LNCAP (cell line): ENCODE measurements at regions not wholly inside any gene's neighbourhood (a gene's known extent, or its start where the extent isn't known, plus 50 kb on each side); places are given as distances from the start of the nearest gene placed in this dataset.

ENCODE experiments used
- TF ChIP-seq, protein P1 (sequence below): fragments of 450-650 bp; IDR thresholded peaks from 2 replicates; pipeline ENCODE4 v1.5.1; 2017; ENCODE audit warnings: mild to moderate bottlenecking

DNA sequence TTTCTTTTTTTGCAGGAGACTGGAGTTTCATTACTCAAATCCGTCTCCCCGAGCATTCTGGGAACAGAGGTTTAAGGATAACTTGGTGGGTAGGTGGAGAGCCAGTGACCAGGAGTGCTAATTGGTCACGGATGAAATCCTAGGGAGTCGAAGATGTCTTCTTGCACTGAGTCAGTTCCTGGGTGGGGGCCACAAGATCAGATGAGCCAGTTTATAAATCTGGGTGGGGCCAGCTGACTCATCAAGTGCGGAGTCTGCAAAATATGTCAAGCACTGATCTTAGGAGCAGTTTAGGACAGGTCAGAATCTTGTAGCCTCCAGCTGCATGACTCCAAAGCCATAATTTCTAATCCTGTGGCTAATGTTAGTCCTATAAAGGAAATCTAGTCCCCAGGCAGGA lies 741.3 kb downstream of the PCDH7 start:
- TF ChIP-seq, protein P1, sequence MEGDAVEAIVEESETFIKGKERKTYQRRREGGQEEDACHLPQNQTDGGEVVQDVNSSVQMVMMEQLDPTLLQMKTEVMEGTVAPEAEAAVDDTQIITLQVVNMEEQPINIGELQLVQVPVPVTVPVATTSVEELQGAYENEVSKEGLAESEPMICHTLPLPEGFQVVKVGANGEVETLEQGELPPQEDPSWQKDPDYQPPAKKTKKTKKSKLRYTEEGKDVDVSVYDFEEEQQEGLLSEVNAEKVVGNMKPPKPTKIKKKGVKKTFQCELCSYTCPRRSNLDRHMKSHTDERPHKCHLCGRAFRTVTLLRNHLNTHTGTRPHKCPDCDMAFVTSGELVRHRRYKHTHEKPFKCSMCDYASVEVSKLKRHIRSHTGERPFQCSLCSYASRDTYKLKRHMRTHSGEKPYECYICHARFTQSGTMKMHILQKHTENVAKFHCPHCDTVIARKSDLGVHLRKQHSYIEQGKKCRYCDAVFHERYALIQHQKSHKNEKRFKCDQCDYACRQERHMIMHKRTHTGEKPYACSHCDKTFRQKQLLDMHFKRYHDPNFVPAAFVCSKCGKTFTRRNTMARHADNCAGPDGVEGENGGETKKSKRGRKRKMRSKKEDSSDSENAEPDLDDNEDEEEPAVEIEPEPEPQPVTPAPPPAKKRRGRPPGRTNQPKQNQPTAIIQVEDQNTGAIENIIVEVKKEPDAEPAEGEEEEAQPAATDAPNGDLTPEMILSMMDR = no peak

DNA sequence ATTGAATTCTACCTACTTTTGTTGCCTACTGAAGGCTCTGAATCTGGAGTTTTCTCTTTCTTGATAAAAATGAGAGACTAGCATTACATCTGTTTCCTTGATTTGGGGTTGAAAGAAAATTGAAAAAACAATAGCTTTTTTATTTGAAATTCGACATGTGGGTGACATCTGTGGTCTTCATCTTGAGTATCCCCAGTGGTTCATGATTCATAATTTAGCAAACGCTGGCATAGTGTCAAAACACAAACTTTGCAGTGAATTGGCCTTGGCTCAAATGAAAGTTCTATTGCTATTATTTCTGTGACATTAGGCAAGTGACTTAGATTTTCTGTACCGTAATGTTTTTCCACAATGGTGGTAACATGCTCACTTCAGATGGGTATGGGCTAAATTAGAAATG lies 747.6 kb downstream of the PCDH7 start:
- TF ChIP-seq, protein P1 = no peak

DNA sequence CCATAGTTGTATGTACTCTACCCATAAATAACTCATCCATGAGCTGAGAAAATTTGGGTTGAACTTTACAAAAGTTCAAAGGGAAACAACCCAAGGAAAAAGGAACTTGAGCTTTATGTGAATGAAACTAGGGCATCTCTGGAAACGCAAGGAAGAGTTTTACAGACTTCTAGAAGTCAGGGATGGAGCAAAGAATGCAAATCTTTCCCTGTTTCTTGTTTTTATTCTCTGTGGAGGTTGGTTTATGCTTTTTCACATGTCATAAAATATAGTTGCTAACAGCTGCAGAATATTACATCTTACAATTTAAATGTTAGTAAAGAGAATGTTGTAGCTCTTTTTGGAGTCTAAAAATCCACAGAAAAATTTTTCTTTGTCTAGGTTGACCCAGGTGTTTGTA lies 754.1 kb downstream of the PCDH7 start:
- TF ChIP-seq, protein P1 = no peak

DNA sequence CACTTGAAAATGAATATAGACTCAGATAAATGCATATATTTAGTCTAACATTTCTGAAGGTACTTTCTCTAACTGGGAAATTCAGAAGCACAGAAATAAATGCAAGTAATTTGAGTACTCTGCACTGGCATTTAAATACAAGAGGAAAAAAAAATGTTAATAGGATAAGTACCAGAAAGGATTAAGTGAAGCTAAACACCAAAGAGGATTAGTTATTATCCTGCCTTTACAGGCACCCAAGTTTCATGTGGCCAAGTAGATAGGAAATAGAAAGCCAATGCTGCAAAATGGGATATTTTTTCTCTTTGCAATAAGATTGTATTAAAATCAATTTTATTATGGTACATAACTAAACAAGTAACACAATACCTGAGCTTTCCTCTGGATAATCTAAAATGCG lies 762.5 kb downstream of the PCDH7 start:
- TF ChIP-seq, protein P1 = no peak

DNA sequence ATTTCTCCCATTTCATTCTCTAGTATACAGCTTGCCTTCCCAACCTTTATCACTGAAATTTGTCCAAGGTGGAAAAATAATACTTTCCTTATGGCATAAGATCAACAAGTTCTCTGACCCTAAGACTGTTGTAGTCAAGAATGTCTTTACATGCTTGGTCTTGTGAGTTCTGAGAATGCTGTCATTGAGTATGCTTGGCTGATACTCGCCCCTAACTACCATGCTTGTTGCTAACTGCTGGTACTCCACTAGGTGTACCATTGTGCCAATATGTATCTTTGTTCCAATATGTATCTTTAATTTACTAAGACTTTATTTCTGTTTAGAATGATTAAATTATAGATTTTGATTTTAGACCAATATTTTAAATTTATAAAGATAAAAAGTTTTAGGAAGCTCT lies 796.4 kb downstream of the PCDH7 start:
- TF ChIP-seq, protein P1 = no peak

DNA sequence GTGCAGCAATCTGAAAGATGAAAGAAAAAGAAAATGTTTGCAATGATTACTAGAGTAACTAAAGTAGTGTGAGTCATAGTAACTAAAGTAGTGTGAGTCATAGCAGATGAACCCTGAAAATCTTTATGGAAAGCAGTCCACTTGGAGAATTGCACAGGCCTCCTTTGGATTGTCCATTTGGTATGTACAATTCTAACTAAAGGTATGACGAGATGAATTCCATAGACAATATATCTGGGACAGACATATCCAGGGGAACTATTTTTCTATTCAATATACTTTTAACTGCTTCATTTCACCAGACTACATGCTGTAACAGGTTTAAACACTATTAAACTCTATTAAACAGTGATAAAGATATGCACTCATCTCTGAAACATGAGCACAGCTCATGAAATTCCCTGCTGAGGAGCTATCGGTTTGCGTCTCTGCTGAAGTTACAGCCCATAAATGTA lies 798.7 kb downstream of the PCDH7 start:
- TF ChIP-seq, protein P1 = no peak

DNA sequence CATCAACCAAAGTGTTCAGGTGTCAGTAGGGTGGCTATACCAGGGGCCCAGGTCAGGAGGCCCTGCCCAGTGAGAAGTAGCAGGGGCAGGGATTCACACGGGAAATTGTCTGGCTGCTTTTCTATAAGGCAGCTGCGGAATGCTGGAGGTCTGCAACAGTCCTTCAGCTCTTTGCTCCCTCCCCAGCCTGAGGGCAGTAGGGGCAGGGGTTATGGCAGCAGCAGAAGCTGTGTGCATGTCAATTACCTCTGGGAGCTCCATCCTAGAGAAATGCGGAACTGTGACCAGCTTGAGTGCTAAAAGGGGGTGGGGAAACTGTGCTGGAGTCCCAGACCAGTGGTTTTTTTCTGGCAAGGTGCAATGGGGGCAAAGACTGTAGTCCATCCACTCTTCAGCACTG lies 810.4 kb downstream of the PCDH7 start:
- TF ChIP-seq, protein P1 = no peak

DNA sequence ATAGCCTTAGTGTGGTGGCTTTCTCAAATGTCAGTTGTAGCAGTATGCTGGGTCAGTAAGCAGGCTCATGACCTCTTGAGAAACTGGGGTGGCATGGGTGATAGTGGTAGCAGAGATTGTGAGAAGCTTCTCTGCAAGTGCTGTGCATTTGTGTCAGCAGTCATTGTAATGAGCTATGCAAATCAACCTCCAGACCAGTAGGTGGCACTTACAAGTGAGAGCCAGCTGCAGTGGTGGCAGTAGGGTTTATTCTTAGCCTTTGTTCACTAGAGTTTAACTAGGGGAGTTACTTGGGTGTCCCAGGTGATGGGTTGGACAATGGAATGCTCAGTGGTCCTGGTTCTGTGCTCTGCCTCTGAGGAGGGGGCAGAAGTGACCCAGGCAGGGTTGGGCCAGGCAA lies 818.7 kb downstream of the PCDH7 start:
- TF ChIP-seq, protein P1 = 0 out of 2 replicates have a peak, but pooled peaks have one; percentile 12
